Uterus (tissue), 3 donors: ENCODE measurements at regions not wholly inside any gene's neighbourhood (a gene's known extent, or its start where the extent isn't known, plus 50 kb on each side); places are given as distances from the start of the nearest gene placed in this dataset.

Experiments
- DNase-seq, 2 donors: peaks; one replicate each; pipeline ENCODE4 v3.0.0-alpha.2; 2019 to 2020
- H3K27ac ChIP-seq, 2 donors: fragments of 200-600 bp; sonication (generic); 1 replicate in 1 of 2; 2 replicates in 1 of 2; pipeline ENCODE4 v1.5.1; 2016 to 2018
- H3K27me3 ChIP-seq, 2 donors: fragments of 200-600 bp; sonication (generic); one replicate each; pipeline ENCODE4 v1.5.1; 2018 to 2019; ENCODE audit warnings: control low read depth in 1 of 2
- H3K36me3 ChIP-seq, 2 donors: fragments of 200-600 bp; sonication (generic); one replicate each; pipeline ENCODE4 v1.5.1; 2019; ENCODE audit warnings: control low read depth in 1 of 2
- H3K4me1 ChIP-seq, 2 donors: fragments of 200-600 bp; sonication (generic); one replicate each; pipeline ENCODE4 v1.5.1; 2018 to 2019; ENCODE audit warnings: control low read depth in 1 of 2
- H3K4me3 ChIP-seq, 2 donors: fragments of 200-600 bp; sonication (generic); 1 replicate in 1 of 2; 2 replicates in 1 of 2; pipeline ENCODE4 v1.5.1; 2018 to 2019; ENCODE audit warnings: mild to moderate bottlenecking in 1 of 2
- H3K9me3 ChIP-seq, 2 donors: fragments of 200-600 bp; sonication (generic); one replicate each; pipeline ENCODE4 v1.5.1; 2019; ENCODE audit warnings: control low read depth in 1 of 2
- CTCF ChIP-seq, 4 experiments: fragments of 200-600 bp in 2 of 4; fragments of 450-650 bp in 2 of 4; sonication (generic) in 2 of 4; IDR thresholded peaks; one replicate each; pipeline ENCODE4 v1.5.1; 2016 to 2019; ENCODE audit warnings: antibody characterized with exemption in 4 of 4, mild to moderate bottlenecking in 2 of 4, moderate library complexity in 1 of 4
- POLR2A ChIP-seq, 2 donors: fragments of 450-650 bp; IDR thresholded peaks; one replicate each; pipeline ENCODE4 v1.6.1; 2016; ENCODE audit warnings: antibody characterized with exemption in 2 of 2, mild to moderate bottlenecking in 1 of 2, moderate library complexity in 1 of 2
- intact Hi-C: fragments of 100-400 bp; cut with DNase I; formaldehyde crosslinking; loops from one replicate; pipeline ENCODE4 v1.15.1; 2023; ENCODE audit warnings: low total_unique reads
- donor health status: DM: yes; HTN: yes; CAD: no.

- H3K36me3 ChIP-seq, result no peaks in the 10 kb centered on the region
- DNase-seq, result no peak
- no peaks in the 10 kb centered on the region for H3K9me3 ChIP-seq
- intact Hi-C loops, result no loop called here
- no peak overlapping the region for H3K4me3 ChIP-seq
- TF ChIP-seq CTCF (IDR thresholded peaks at IDR 0.05), result no peak
- TF ChIP-seq POLR2A (IDR thresholded peaks at IDR 0.05), result no peak
- H3K4me1 ChIP-seq, result no peaks in the 10 kb centered on the region
- no peaks in the 10 kb centered on the region for H3K27me3 ChIP-seq
- no peak overlapping the region for H3K27ac ChIP-seq
Observed at GRCh38 chr5:88113429-88113828, 155.2 kb downstream of the TMEM161B start.

GRCh38 chr5:88109818-88110217 lies 158.8 kb downstream of the TMEM161B start:
- no peak for TF ChIP-seq CTCF (IDR thresholded peaks at IDR 0.05)
- no peak for TF ChIP-seq POLR2A (IDR thresholded peaks at IDR 0.05)
- no peaks in the 10 kb centered on the region for H3K4me1 ChIP-seq
- H3K9me3 ChIP-seq, result no peaks in the 10 kb centered on the region
- H3K4me3 ChIP-seq, result no peak overlapping the region
- no peaks in the 10 kb centered on the region for H3K27me3 ChIP-seq
- no peak for DNase-seq
- no peaks in the 10 kb centered on the region for H3K36me3 ChIP-seq
- intact Hi-C loops, result no loop called here
- H3K27ac ChIP-seq, result no peak overlapping the region

GRCh38 chr5:88108490-88109279 lies 160.0 kb downstream of the TMEM161B start:
- no peak overlapping the region for H3K27ac ChIP-seq
- H3K27me3 ChIP-seq, result no peaks in the 10 kb centered on the region
- H3K4me3 ChIP-seq, result no peak overlapping the region
- no peaks in the 10 kb centered on the region for H3K36me3 ChIP-seq
- H3K9me3 ChIP-seq, result no peaks in the 10 kb centered on the region
- no peak for DNase-seq
- intact Hi-C loops, result no loop called here
- TF ChIP-seq POLR2A (IDR thresholded peaks at IDR 0.05) (no peak), CTCF (IDR thresholded peaks at IDR 0.05) (no peak)
- no peaks in the 10 kb centered on the region for H3K4me1 ChIP-seq

- TF ChIP-seq POLR2A (IDR thresholded peaks at IDR 0.05) (no peak), CTCF (IDR thresholded peaks at IDR 0.05) (no peak)
- no peaks in the 10 kb centered on the region for H3K36me3 ChIP-seq
- intact Hi-C loops, result no loop called here
Observed at GRCh38 chr5:88094906-88095496, 173.6 kb downstream of the TMEM161B start.

GRCh38 chr5:88094403-88094802 lies 174.2 kb downstream of the TMEM161B start:
- Histone ChIP-seq H3K4me1 (no peaks in the 10 kb centered on the region), H3K27ac (no peak overlapping the region), H3K4me3 (no peak overlapping the region), H3K9me3 (no peaks in the 10 kb centered on the region), H3K27me3 (no peaks in the 10 kb centered on the region), H3K36me3 (no peaks in the 10 kb centered on the region)
- intact Hi-C loops, result no loop called here
- TF ChIP-seq CTCF (IDR thresholded peaks at IDR 0.05), result no peak
- TF ChIP-seq POLR2A (IDR thresholded peaks at IDR 0.05), result no peak
- no peak for DNase-seq

More at GRCh38 chr5:88094906-88095496, 173.6 kb downstream of the TMEM161B start:
- no peaks in the 10 kb centered on the region for H3K4me1 ChIP-seq
- no peak for DNase-seq
- H3K9me3 ChIP-seq, result no peaks in the 10 kb centered on the region
- H3K27ac ChIP-seq, result no peak overlapping the region
- H3K4me3 ChIP-seq, result no peak overlapping the region
- no peaks in the 10 kb centered on the region for H3K27me3 ChIP-seq
